ENCODE measurements at regions not wholly inside any gene's neighbourhood (a gene's known extent, or its start where the extent isn't known, plus 50 kb on each side); places are given as distances from the start of the nearest gene placed in this dataset.

- TF ChIP-seq RXRA (IDR thresholded peaks at IDR 0.05) (no peak), JUND (IDR thresholded peaks at IDR 0.05) (no peak), HNF4G (IDR thresholded peaks at IDR 0.05) (no peak), YY1 (IDR thresholded peaks at IDR 0.05) (no peak), MAX (IDR thresholded peaks at IDR 0.05) (no peak), FOXA1 (IDR thresholded peaks at IDR 0.05) (no peak), RAD21 (IDR thresholded peaks at IDR 0.05) (no peak), ATF3 (IDR thresholded peaks at IDR 0.05) (no peak), ZBTB33 (IDR thresholded peaks at IDR 0.05) (no peak), CTCF (IDR thresholded peaks at IDR 0.05; ENCODE audit: low read depth, low read length, missing input control) (no peak), NR2F2 (IDR thresholded peaks at IDR 0.05) (no peak), EGR1 (IDR thresholded peaks at IDR 0.05; ENCODE audit: low read depth in 2 of 2) (no peak), REST (IDR thresholded peaks at IDR 0.05) (no peak), FOXA2 (IDR thresholded peaks at IDR 0.05) (no peak), SP1 (IDR thresholded peaks at IDR 0.05) (no peak)
- no peak for DNase-seq (ENCODE audit: low spot score)
- Histone ChIP-seq H3K36me3 (ENCODE audit: control insufficient read depth in 4 of 4, insufficient read depth in 3 of 4, low read depth in 1 of 4, low read length in 3 of 4) (no peaks in the 10 kb centered on the region), H3K4me3 (ENCODE audit: low read depth in 1 of 3, low read length in 3 of 3) (no peak overlapping the region), H3K9ac (ENCODE audit: low read depth in 1 of 2, low read length in 2 of 2) (no peak overlapping the region), H3K27ac (ENCODE audit: low read depth in 1 of 2, low read length in 2 of 2) (no peak overlapping the region), H3K27me3 (ENCODE audit: control insufficient read depth in 4 of 4, insufficient read depth in 4 of 4, low read length in 3 of 4) (peaks cover 0 to 5% (median 0%) of the 10 kb centered on the region in 4 donors), H3K9me3 (ENCODE audit: control insufficient read depth in 4 of 4, low read length in 3 of 4) (peaks cover 0 to 5% (median 1%) of the 10 kb centered on the region in 4 donors), H3K4me1 (ENCODE audit: control insufficient read depth in 4 of 4, insufficient read depth in 4 of 4, low read length in 3 of 4) (peaks cover 0 to 1% (median 0%) of the 10 kb centered on the region in 4 donors)
- WGBS: 88% methylated on average over 2 of the region's 2 CpGs
Observed at GRCh38 chr9:88821033-88821745, 170.1 kb upstream of the S1PR3 start.

- no peak overlapping the region for H3K4me3 ChIP-seq (ENCODE audit: low read depth in 1 of 3, low read length in 3 of 3)
- H3K36me3 ChIP-seq (ENCODE audit: control insufficient read depth in 4 of 4, insufficient read depth in 3 of 4, low read depth in 1 of 4, low read length in 3 of 4): no peaks in the 10 kb centered on the region
- H3K4me1 ChIP-seq (ENCODE audit: control insufficient read depth in 4 of 4, insufficient read depth in 4 of 4, low read length in 3 of 4): peaks cover 0 to 1% (median 0%) of the 10 kb centered on the region in 4 donors
- H3K27ac ChIP-seq (ENCODE audit: low read depth in 1 of 2, low read length in 2 of 2): no peak overlapping the region
- peaks cover 0 to 5% (median 0%) of the 10 kb centered on the region in 4 donors for H3K27me3 ChIP-seq (ENCODE audit: control insufficient read depth in 4 of 4, insufficient read depth in 4 of 4, low read length in 3 of 4)
- peaks cover 0 to 5% (median 1%) of the 10 kb centered on the region in 4 donors for H3K9me3 ChIP-seq (ENCODE audit: control insufficient read depth in 4 of 4, low read length in 3 of 4)
- DNase-seq (ENCODE audit: low spot score): no peak
- H3K9ac ChIP-seq (ENCODE audit: low read depth in 1 of 2, low read length in 2 of 2): no peak overlapping the region
- WGBS: 48% methylated on average over 1 of the region's 1 CpG
- TF ChIP-seq ZBTB33 (IDR thresholded peaks at IDR 0.05) (no peak), NR2F2 (IDR thresholded peaks at IDR 0.05) (no peak), FOXA2 (IDR thresholded peaks at IDR 0.05) (no peak), MAX (IDR thresholded peaks at IDR 0.05) (no peak), CTCF (IDR thresholded peaks at IDR 0.05; ENCODE audit: low read depth, low read length, missing input control) (no peak), JUND (IDR thresholded peaks at IDR 0.05) (no peak), HNF4A (conservative IDR thresholded peaks at IDR 0.05) (no peak), ATF3 (IDR thresholded peaks at IDR 0.05) (no peak), SP1 (IDR thresholded peaks at IDR 0.05) (no peak), HNF4G (IDR thresholded peaks at IDR 0.05) (no peak), TAF1 (conservative IDR thresholded peaks at IDR 0.05) (no peak), GABPA (IDR thresholded peaks at IDR 0.05 in 1 of 2, conservative IDR thresholded peaks at IDR 0.05 in 1 of 2) (no peak)
Observed at GRCh38 chr9:88821746-88822106, 169.5 kb upstream of the S1PR3 start.

Data from liver (tissue), 8 donors.